ENCODE measurements at regions not wholly inside any gene's neighbourhood (a gene's known extent, or its start where the extent isn't known, plus 50 kb on each side); places are given as distances from the start of the nearest gene placed in this dataset.
"Not testable (repeated sequence)": the region's sequence is repeated elsewhere in the genome, so short reads cannot be mapped to it uniquely, and the experiment has no call there.

GRCh38 chr2:110280804-110281203 lies 68.5 kb upstream of the MTLN start:
- TF ChIP-seq CTCF, EP300 (IDR thresholded peaks at IDR 0.05): not testable (repeated sequence)
